K562 (cell line): ENCODE measurements at regions not wholly inside any gene's neighbourhood (a gene's known extent, or its start where the extent isn't known, plus 50 kb on each side); places are given as distances from the start of the nearest gene placed in this dataset.

Experiments used
- ATAC-seq: fragments of 200-7000 bp; cut with Tn5 transposase; 3 replicates; pipeline ENCODE4 v1.9.1; 2020; ENCODE audit warnings: moderate library complexity
- BruUV-seq: library from RNA; stranded (reverse); fragments of 400-500 nt; replicated peaks from 2 replicates; lab custom pipeline; 2021; lab: Mats Ljungman, UMichigan
- CTCF ChIA-PET: fragments of 300-600 bp; formaldehyde crosslinking; extraction: SDS; loops from one replicate; lab custom pipeline; 2021; ENCODE audit warnings: low intra/inter-chr PET ratio; lab: Yijun Ruan, JAX
- POLR2A ChIA-PET: fragments of 300-600, 350-650 bp; sonication (Branson Sonifier 250); formaldehyde crosslinking; extraction: SDS; loops from one replicate; lab custom pipeline; 2021; ENCODE audit warnings: antibody characterized with exemption, inconsistent platforms; lab: Yijun Ruan, JAX
- DNase-seq, 4 experiments: peaks; one replicate each; pipeline versions ENCODE4 v3.0.0 to v3.0.0-alpha.2; 2011 to 2018; ENCODE audit warnings: low spot score in 3 of 4, mixed read lengths in 3 of 4; ENCODE audit errors: extremely low read depth in 1 of 4
- FAIRE-seq: peaks from 2 replicates; lab custom pipeline; 2011; peaks lifted over from hg19 to GRCh38; lab: Jason Lieb, UNC
- H2AFZ ChIP-seq: 2 replicates; pipeline ENCODE4 v1.6.0; 2011; ENCODE audit warnings: low read depth, low read length, control low read depth, inconsistent platforms
- H3K27ac ChIP-seq: fragments of 200-600 bp; 3 replicates; pipeline ENCODE4 v1.8.0; 2011; ENCODE audit warnings: low read depth, mild to moderate bottlenecking, control low read depth, inconsistent platforms, low read length, moderate library complexity, mixed read lengths; ENCODE audit errors: extremely low read depth
- H3K27me3 ChIP-seq, 2 experiments: fragments of 300-600 bp in 1 of 2; 2 replicates in 1 of 2; 3 replicates in 1 of 2; pipeline versions ENCODE4 v1.6.0 to v1.8.0; 2011; ENCODE audit warnings: inconsistent platforms in 2 of 2, low read length in 2 of 2, mild to moderate bottlenecking in 1 of 2, mixed read lengths in 1 of 2, moderate library complexity in 1 of 2; ENCODE audit not compliant: control insufficient read depth in 2 of 2, insufficient read depth in 2 of 2
- H3K36me3 ChIP-seq: fragments of 300-600 bp; 3 replicates; pipeline ENCODE4 v1.8.0; 2011; ENCODE audit warnings: mild to moderate bottlenecking, low read length, inconsistent platforms; ENCODE audit not compliant: control insufficient read depth, insufficient read depth
- H3K4me1 ChIP-seq, 2 experiments: fragments of 200-600 bp in 1 of 2; replicated peaks in 1 of 2; 2 replicates in 1 of 2; 3 replicates in 1 of 2; pipeline versions ENCODE4 v1.5.1 to v1.8.0; 2011; ENCODE audit warnings: inconsistent platforms in 2 of 2, low read length in 2 of 2, mild to moderate bottlenecking in 1 of 2, mixed read lengths in 1 of 2, moderate library complexity in 1 of 2; ENCODE audit not compliant: control insufficient read depth in 2 of 2, insufficient read depth in 2 of 2
- H3K4me2 ChIP-seq: 2 replicates; pipeline ENCODE4 v1.6.1; 2011; ENCODE audit warnings: low read length, control low read depth, inconsistent platforms, mixed read lengths; ENCODE audit not compliant: insufficient read depth
- H3K4me3 ChIP-seq: fragments of 200-600 bp; sonication (generic), shearing (Covaris generic); 2 replicates; pipeline ENCODE4 v1.5.1; 2016; ENCODE audit warnings: control low read depth, inconsistent platforms
- H3K79me2 ChIP-seq: fragments of 200-600 bp; 3 replicates; pipeline ENCODE4 v1.8.0; 2011; ENCODE audit warnings: low read length, inconsistent platforms; ENCODE audit not compliant: control insufficient read depth, insufficient read depth
- H3K9ac ChIP-seq, 2 experiments: 2 replicates each; pipeline versions ENCODE4 v1.6.0 to v1.6.1; 2011; ENCODE audit warnings: low read depth in 2 of 2, low read length in 2 of 2, control low read depth in 1 of 2, inconsistent platforms in 1 of 2, mild to moderate bottlenecking in 1 of 2, mixed read lengths in 1 of 2; ENCODE audit not compliant: insufficient read depth in 1 of 2
- H3K9me1 ChIP-seq: one replicate; pipeline ENCODE4 v1.6.0; 2011; ENCODE audit warnings: inconsistent platforms, mild to moderate bottlenecking, low read length, moderate library complexity; ENCODE audit not compliant: control insufficient read depth, insufficient read depth
- H3K9me3 ChIP-seq: replicated peaks from 2 replicates; pipeline ENCODE4 v1.5.1; 2011; ENCODE audit warnings: low read depth, low read length, inconsistent platforms; ENCODE audit not compliant: control insufficient read depth, insufficient read depth
- H4K20me1 ChIP-seq: replicated peaks from 2 replicates; pipeline ENCODE4 v1.6.1; 2011; ENCODE audit warnings: low read length, inconsistent platforms, mixed read lengths; ENCODE audit not compliant: control insufficient read depth, insufficient read depth
- MYC ChIP-seq, 2 experiments: fragments of 250-450 bp in 1 of 2; sonication (Bioruptor Pico) in 1 of 2; IDR thresholded peaks; 2 replicates each; pipeline versions ENCODE4 v1.5.1 to v1.6.1; 2012 to 2021; ENCODE audit warnings: low read depth in 2 of 2, borderline replicate concordance in 1 of 2, improper control_type of control experiment in 1 of 2, low read length in 1 of 2, mild to moderate bottlenecking in 1 of 2, moderate library complexity in 1 of 2
- SIX5 ChIP-seq, 2 experiments: IDR thresholded peaks; 2 replicates each; pipeline ENCODE4 v1.6.1; 2011; ENCODE audit warnings: low read length in 2 of 2, borderline replicate concordance in 1 of 2, low read depth in 1 of 2, mild to moderate bottlenecking in 1 of 2, moderate library complexity in 1 of 2; ENCODE audit not compliant: insufficient read depth in 1 of 2
- SRSF3 ChIP-seq: fragments of 200-400 bp; formaldehyde crosslinking; IDR thresholded peaks from 2 replicates; pipeline ENCODE4 v1.6.1; 2016; ENCODE audit warnings: mild to moderate bottlenecking, low read length, moderate library complexity; ENCODE audit not compliant: insufficient read depth
- ZSCAN29 ChIP-seq: fragments of 450-650 bp; IDR thresholded peaks from 2 replicates; pipeline ENCODE4 v1.6.1; 2017
- WGBS: fragments of 100-300 bp; shearing (Covaris generic); methylation state at CpG from one replicate; pipeline ENCODE4 v1.1.6; 2016; ENCODE audit warnings: low coverage, mixed read lengths; ENCODE audit not compliant: insufficient coverage; ENCODE audit errors: missing lambda C conversion rate; 5-methylcytosine and 5-hydroxymethylcytosine counted together
- in situ Hi-C: fragments of 300-500 bp; cut with MboI; formaldehyde crosslinking; loops from 4 replicates; pipeline ENCODE4 v1.15.0; 2018; ENCODE audit warnings: inconsistent platforms, mixed read lengths
- intact Hi-C: fragments of 100-400 bp; cut with micrococcal nuclease; formaldehyde crosslinking; loops from 2 replicates; pipeline ENCODE4 v1.14.2; 2022
- TF ChIP-seq, protein P1 (sequence below): sonication (generic); formaldehyde crosslinking; IDR thresholded peaks from 2 replicates; pipeline ENCODE4 v1.8.0; 2022; ENCODE audit warnings: mild to moderate bottlenecking, missing genetic modification reagents

- Histone ChIP-seq H3K9me1 (no peaks in the 10 kb centered on the region), H4K20me1 (no peaks in the 10 kb centered on the region), H3K79me2 (no peaks in the 10 kb centered on the region), H3K27me3 (no peaks in the 10 kb centered on the region), H3K9me3 (no peaks in the 10 kb centered on the region), H3K4me2 (no peak overlapping the region), H3K27ac (no peak overlapping the region), H3K9ac (no peak overlapping the region), H3K36me3 (no peaks in the 10 kb centered on the region), H3K4me1 (no peaks in the 10 kb centered on the region), H3K4me3 (no peak overlapping the region), H2AFZ (no peak overlapping the region)
- ChIA-PET CTCF (no interaction called here), POLR2A (no interaction called here)
- intact Hi-C loops: no loop called here
- FAIRE-seq: no peak
- in situ Hi-C loops: no loop called here
- TF ChIP-seq SIX5 (IDR thresholded peaks at IDR 0.05; ENCODE audit: borderline replicate concordance in 1 of 2, insufficient read depth in 1 of 2, low read depth in 1 of 2, low read length in 2 of 2): no peak
- BruUV-seq: no TSS peak
- WGBS: 0% methylated on average over 5 of the region's 10 CpGs
- no peak for ATAC-seq
- DNase-seq: no peak
Measured at GRCh38 chr20:11301699-11302098, 616.0 kb upstream of the BTBD3 start.

DNA sequence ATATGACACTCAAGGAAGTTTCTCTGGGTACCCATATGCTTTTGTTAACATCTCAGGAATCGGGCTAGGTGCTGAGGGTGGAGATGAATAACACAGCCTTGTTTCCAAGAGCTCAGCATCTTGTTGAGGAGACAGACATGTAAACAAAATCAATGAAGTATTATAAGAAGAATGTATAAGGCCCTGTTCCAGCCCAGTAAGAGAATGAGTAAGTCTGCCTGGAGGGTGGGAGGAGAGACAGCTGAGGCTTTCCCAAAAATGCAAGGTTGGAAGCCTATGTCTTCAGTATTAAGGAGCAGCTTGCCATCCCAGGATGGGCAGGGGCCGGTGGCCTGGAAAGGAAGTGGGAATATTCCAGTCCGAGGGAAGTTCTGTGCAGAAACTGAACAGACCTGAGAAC lies 615.3 kb upstream of the BTBD3 start:
- intact Hi-C loops (no loop called here), in situ Hi-C loops (no loop called here)
- no peak overlapping the region for H3K4me3 ChIP-seq
- H4K20me1 ChIP-seq: no peaks in the 10 kb centered on the region
- FAIRE-seq: no peak
- H3K27ac ChIP-seq: no peak overlapping the region
- H3K4me1 ChIP-seq: no peaks in the 10 kb centered on the region
- no peaks in the 10 kb centered on the region for H3K27me3 ChIP-seq
- no peak overlapping the region for H3K9ac ChIP-seq
- DNase-seq: no peak
- CTCF ChIA-PET: no interaction called here
- ATAC-seq: no peak
- 0% methylated on average over 3 of the region's 3 CpGs for WGBS
- H2AFZ ChIP-seq: no peak overlapping the region
- no peaks in the 10 kb centered on the region for H3K9me1 ChIP-seq
- H3K79me2 ChIP-seq: no peaks in the 10 kb centered on the region
- POLR2A ChIA-PET: no interaction called here
- no peak overlapping the region for H3K4me2 ChIP-seq
- BruUV-seq: no TSS peak
- H3K36me3 ChIP-seq: no peaks in the 10 kb centered on the region
- H3K9me3 ChIP-seq: no peaks in the 10 kb centered on the region
- TF ChIP-seq MYC (IDR thresholded peaks at IDR 0.05; ENCODE audit: low read depth, low read length): no peak
- no peak for TF ChIP-seq MYC (CRISPR knock-in tag; IDR thresholded peaks at IDR 0.05; ENCODE audit: borderline replicate concordance, low read depth)
- TF ChIP-seq, protein P1, sequence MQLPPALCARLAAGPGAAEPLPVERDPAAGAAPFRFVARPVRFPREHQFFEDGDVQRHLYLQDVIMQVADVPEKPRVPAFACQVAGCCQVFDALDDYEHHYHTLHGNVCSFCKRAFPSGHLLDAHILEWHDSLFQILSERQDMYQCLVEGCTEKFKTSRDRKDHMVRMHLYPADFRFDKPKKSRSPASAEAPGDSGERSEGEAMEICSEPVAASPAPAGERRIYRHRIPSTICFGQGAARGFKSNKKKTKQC (CRISPR knock-in tag): no peak
- TF ChIP-seq ZSCAN29: no peak
- no peak for TF ChIP-seq SRSF3
